ENCODE measurements at regions not wholly inside any gene's neighbourhood (a gene's known extent, or its start where the extent isn't known, plus 50 kb on each side); places are given as distances from the start of the nearest gene placed in this dataset.
A peak's percentile ranks its signal among the peaks of the same experiment; 100 is the strongest.

- H3K27ac ChIP-seq (ENCODE audit: low read depth in 2 of 2, low read length in 2 of 2) = no peak overlapping the region
- FAIRE-seq (no peak), DNase-seq (peak in 1 of 5 donors; percentile 48)
- H3K9ac ChIP-seq (ENCODE audit: low read length in 3 of 3) = no peak overlapping the region
- H3K9me3 ChIP-seq (ENCODE audit: control insufficient read depth in 2 of 3, insufficient read depth in 1 of 3, low read length in 3 of 3) = no peaks in the 10 kb centered on the region
- H3K36me3 ChIP-seq (ENCODE audit: control insufficient read depth in 2 of 3, insufficient read depth in 3 of 3, low read length in 3 of 3) = no peaks in the 10 kb centered on the region
- intact Hi-C loops (cut with DNase I) = no loop called here
- H3K4me1 ChIP-seq (ENCODE audit: control insufficient read depth in 2 of 3, insufficient read depth in 2 of 3, low read depth in 1 of 3, low read length in 3 of 3) = no peaks in the 10 kb centered on the region
- H3K4me3 ChIP-seq (ENCODE audit: low read length in 3 of 3) = no peak overlapping the region
- TF ChIP-seq CTCF (IDR thresholded peaks at IDR 0.05; ENCODE audit: borderline replicate concordance, extremely low read depth, insufficient read depth) = no peak
- no peaks in the 10 kb centered on the region for H3K27me3 ChIP-seq (ENCODE audit: control insufficient read depth, insufficient read depth, low read length)
Measured at GRCh38 chr11:81744336-81745116, 989.1 kb downstream of the FAM181B start.

- intact Hi-C loops (cut with DNase I) = no loop called here
- FAIRE-seq = no peak
Measured at GRCh38 chr11:81725701-81726100, 1008.0 kb downstream of the FAM181B start.

GRCh38 chr11:81717695-81718094, 1016.0 kb downstream of the FAM181B start:
- no peak overlapping the region for H3K4me3 ChIP-seq (ENCODE audit: low read length in 3 of 3)
- TF ChIP-seq CTCF (IDR thresholded peaks at IDR 0.05; ENCODE audit: borderline replicate concordance, extremely low read depth, insufficient read depth) = no peak

More at GRCh38 chr11:81725701-81726100, 1008.0 kb downstream of the FAM181B start:
- Histone ChIP-seq H3K27me3 (ENCODE audit: control insufficient read depth, insufficient read depth, low read length) (no peaks in the 10 kb centered on the region), H3K4me1 (ENCODE audit: control insufficient read depth in 2 of 3, insufficient read depth in 2 of 3, low read depth in 1 of 3, low read length in 3 of 3) (no peaks in the 10 kb centered on the region), H3K27ac (ENCODE audit: low read depth in 2 of 2, low read length in 2 of 2) (no peak overlapping the region), H3K9me3 (ENCODE audit: control insufficient read depth in 2 of 3, insufficient read depth in 1 of 3, low read length in 3 of 3) (peaks cover 0 to 5% (median 5%) of the 10 kb centered on the region in 3 donors), H3K36me3 (ENCODE audit: control insufficient read depth in 2 of 3, insufficient read depth in 3 of 3, low read length in 3 of 3) (no peaks in the 10 kb centered on the region), H3K4me3 (ENCODE audit: low read length in 3 of 3) (no peak overlapping the region), H3K9ac (ENCODE audit: low read length in 3 of 3) (no peak overlapping the region)
- TF ChIP-seq CTCF (IDR thresholded peaks at IDR 0.05; ENCODE audit: borderline replicate concordance, extremely low read depth, insufficient read depth) = no peak
- DNase-seq = no peak

More at GRCh38 chr11:81717695-81718094, 1016.0 kb downstream of the FAM181B start:
- Histone ChIP-seq H3K9me3 (ENCODE audit: control insufficient read depth in 2 of 3, insufficient read depth in 1 of 3, low read length in 3 of 3) (peaks cover 0 to 3% (median 0%) of the 10 kb centered on the region in 3 donors), H3K27ac (ENCODE audit: low read depth in 2 of 2, low read length in 2 of 2) (no peak overlapping the region), H3K4me1 (ENCODE audit: control insufficient read depth in 2 of 3, insufficient read depth in 2 of 3, low read depth in 1 of 3, low read length in 3 of 3) (no peaks in the 10 kb centered on the region), H3K36me3 (ENCODE audit: control insufficient read depth in 2 of 3, insufficient read depth in 3 of 3, low read length in 3 of 3) (no peaks in the 10 kb centered on the region), H3K27me3 (ENCODE audit: control insufficient read depth, insufficient read depth, low read length) (no peaks in the 10 kb centered on the region), H3K9ac (ENCODE audit: low read length in 3 of 3) (no peak overlapping the region)
- intact Hi-C loops (cut with DNase I) = no loop called here
- DNase-seq (no peak), FAIRE-seq (no peak)
